Naive thymus-derived CD8-positive, alpha-beta T cell (primary cell): ENCODE measurements at regions not wholly inside any gene's neighbourhood (a gene's known extent, or its start where the extent isn't known, plus 50 kb on each side); places are given as distances from the start of the nearest gene placed in this dataset.
"Not testable (repeated sequence)": the region's sequence is repeated elsewhere in the genome, so short reads cannot be mapped to it uniquely, and the experiment has no call there.

ENCODE experiments used
- ATAC-seq, 2 donors: fragments of 150-1000 bp; cut with Tn5 transposase in 1 of 2; sonication (Bioruptor Pico), chemical (Tn5 transposase) in 1 of 2; 1 replicate in 1 of 2; 2 replicates in 1 of 2; pipeline ENCODE4 v1.10.0; 2021; ENCODE audit warnings: mild to moderate bottlenecking in 2 of 2, moderate library complexity in 2 of 2
- POLR2A ChIA-PET: fragments of 350-600 bp; sonication (Branson Sonifier 250); formaldehyde crosslinking; loops from one replicate; lab custom pipeline; 2021; ENCODE audit warnings: antibody characterized with exemption; lab: Charles Lee
- DNase-seq, 10 donors: peaks; one replicate each; pipeline versions ENCODE4 v3.0.0 to v3.0.0-alpha.2; 2020 to 2022
- H3K27ac Mint-ChIP-seq, 10 donors: one replicate each; pipeline ENCODE4 v1.8.0; 2020 to 2022; ENCODE audit warnings: mild to moderate bottlenecking in 10 of 10, mixed read lengths in 10 of 10, moderate library complexity in 4 of 10, inconsistent platforms in 1 of 10
- H3K27me3 Mint-ChIP-seq, 5 donors: one replicate each; pipeline ENCODE4 v1.8.0; 2021 to 2022; ENCODE audit warnings: mixed read lengths in 5 of 5
- H3K36me3 Mint-ChIP-seq, 3 donors: one replicate each; pipeline ENCODE4 v1.8.0; 2020 to 2022; ENCODE audit warnings: mixed read lengths in 3 of 3, mild to moderate bottlenecking in 2 of 3, inconsistent platforms in 1 of 3
- H3K4me1 Mint-ChIP-seq, 4 donors: one replicate each; pipeline ENCODE4 v1.8.0; 2021 to 2022; ENCODE audit warnings: mixed read lengths in 4 of 4
- H3K4me3 Mint-ChIP-seq, 10 donors: one replicate each; pipeline ENCODE4 v1.8.0; 2020 to 2022; ENCODE audit warnings: mild to moderate bottlenecking in 10 of 10, mixed read lengths in 10 of 10, moderate library complexity in 6 of 10, inconsistent platforms in 1 of 10
- H3K9me3 Mint-ChIP-seq, 9 donors: one replicate each; pipeline ENCODE4 v1.8.0; 2020 to 2022; ENCODE audit warnings: mixed read lengths in 9 of 9, mild to moderate bottlenecking in 3 of 9, inconsistent platforms in 1 of 9, moderate library complexity in 1 of 9

DNA sequence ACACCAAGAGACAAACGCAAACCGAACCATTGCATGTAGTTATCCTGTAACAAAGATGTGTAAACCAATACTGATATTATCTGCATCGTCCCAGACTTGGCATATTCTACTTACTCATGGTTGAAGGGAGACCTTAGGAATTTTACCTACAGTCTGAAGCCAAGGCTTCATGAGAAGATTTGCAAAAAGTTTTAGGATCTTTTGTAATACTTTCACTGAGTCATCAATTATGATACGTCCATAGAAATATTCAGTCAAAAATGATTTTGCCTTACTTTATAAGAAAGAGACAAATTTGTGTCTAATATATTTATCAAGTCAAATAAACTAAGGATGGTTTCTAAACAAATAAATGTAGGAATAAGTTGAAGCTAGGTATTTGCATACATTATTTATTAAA lies 1176.1 kb upstream of the ADGRL2 start:
- no peak for DNase-seq
- ATAC-seq: no peak
- POLR2A ChIA-PET: no interaction called here
- Mint-ChIP-seq H3K9me3 (peaks cover 0 to 38% (median 12%) of the 10 kb centered on the region in 9 donors), H3K4me3 (no peak overlapping the region), H3K4me1 (no peaks in the 10 kb centered on the region), H3K27ac (no peak overlapping the region), H3K36me3 (no peaks in the 10 kb centered on the region), H3K27me3 (no peaks in the 10 kb centered on the region)

- POLR2A ChIA-PET: no interaction called here
- H3K4me1 Mint-ChIP-seq: no peaks in the 10 kb centered on the region
- no peak overlapping the region for H3K27ac Mint-ChIP-seq
- no peak overlapping the region for H3K4me3 Mint-ChIP-seq
- H3K36me3 Mint-ChIP-seq: peaks cover 0 to 4% (median 0%) of the 10 kb centered on the region in 3 donors
- H3K27me3 Mint-ChIP-seq: no peaks in the 10 kb centered on the region
- DNase-seq: no peak
- ATAC-seq: no peak
- peaks cover 8 to 29% (median 10%) of the 10 kb centered on the region in 9 donors for H3K9me3 Mint-ChIP-seq
Measured at GRCh38 chr1:80607064-80607463, 1193.7 kb upstream of the ADGRL2 start.

DNA sequence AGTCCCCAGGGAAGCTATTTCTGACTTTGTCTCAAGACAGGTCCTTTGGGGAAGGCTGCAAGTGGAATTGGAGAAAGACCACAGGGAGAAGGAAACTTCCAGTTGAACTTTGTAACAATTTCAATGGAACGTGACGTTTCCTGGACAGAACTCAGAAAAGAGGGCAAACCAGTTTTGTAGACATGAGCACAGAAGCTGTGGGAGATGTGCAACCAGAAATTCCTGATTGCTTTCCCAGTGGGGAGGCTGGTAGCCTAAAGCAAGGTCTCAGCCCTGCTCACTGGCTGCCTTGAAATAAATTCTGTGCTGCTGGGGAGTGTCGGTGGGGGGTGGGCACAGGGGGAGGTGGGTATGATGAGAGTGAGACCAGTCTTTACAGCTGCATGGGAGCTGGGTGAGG lies 1206.7 kb upstream of the ADGRL2 start:
- Mint-ChIP-seq H3K36me3 (peaks cover 0 to 34% (median 0%) of the 10 kb centered on the region in 3 donors), H3K27me3 (no peaks in the 10 kb centered on the region), H3K4me1 (no peaks in the 10 kb centered on the region), H3K4me3 (no peak overlapping the region), H3K27ac (no peak overlapping the region), H3K9me3 (peaks cover 11 to 65% (median 43%) of the 10 kb centered on the region in 9 donors)
- ATAC-seq (no peak), DNase-seq (no peak)
- POLR2A ChIA-PET: no interaction called here

DNA sequence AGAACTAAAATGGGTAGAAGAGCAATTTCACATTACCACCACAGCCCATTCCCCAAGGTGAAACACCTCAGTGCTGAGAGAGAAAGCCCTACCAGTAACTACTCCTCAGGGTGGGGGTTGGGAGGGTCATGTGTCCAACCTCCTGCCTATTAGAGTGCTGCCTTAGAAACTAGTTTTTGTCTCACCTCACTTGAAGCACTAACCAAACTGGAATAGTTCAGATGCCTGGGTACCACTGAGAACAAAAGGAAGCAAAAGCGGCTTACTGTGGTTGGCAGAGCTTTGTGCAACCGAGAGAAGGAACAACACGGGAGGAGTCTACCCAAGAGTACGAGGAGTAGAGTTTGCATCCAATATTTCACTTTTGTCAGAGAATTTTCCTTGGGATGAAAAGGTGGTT lies 1207.5 kb upstream of the ADGRL2 start:
- H3K27ac Mint-ChIP-seq: no peak overlapping the region
- ATAC-seq (no peak), DNase-seq (no peak)
- peaks cover 0 to 34% (median 0%) of the 10 kb centered on the region in 3 donors for H3K36me3 Mint-ChIP-seq
- H3K4me3 Mint-ChIP-seq: no peak overlapping the region
- no peaks in the 10 kb centered on the region for H3K27me3 Mint-ChIP-seq
- POLR2A ChIA-PET: no interaction called here
- H3K4me1 Mint-ChIP-seq: no peaks in the 10 kb centered on the region
- H3K9me3 Mint-ChIP-seq: peaks cover 9 to 57% (median 38%) of the 10 kb centered on the region in 9 donors

DNA sequence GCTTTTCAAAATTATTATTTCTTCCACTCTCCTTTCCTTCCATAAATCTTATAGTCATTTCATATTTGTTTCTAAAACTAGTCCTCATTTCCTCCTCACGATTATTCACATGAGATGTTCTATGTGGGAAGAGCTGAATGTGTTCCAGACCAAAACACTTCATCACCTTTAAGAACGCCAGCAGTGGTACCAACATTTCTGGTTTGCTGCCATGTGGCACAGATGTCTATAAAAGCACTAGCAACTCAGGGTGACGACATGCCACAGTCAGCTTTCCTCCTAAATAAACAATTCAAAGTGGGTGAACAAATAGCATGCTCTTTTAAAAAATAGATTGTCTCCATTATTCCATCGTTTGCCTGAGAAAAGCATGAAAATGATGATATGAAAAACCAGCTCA lies 1217.8 kb upstream of the ADGRL2 start:
- no peak for DNase-seq
- Mint-ChIP-seq H3K27ac (no peak overlapping the region), H3K9me3 (peaks cover 0 to 24% (median 11%) of the 10 kb centered on the region in 9 donors), H3K4me3 (no peak overlapping the region), H3K36me3 (peaks cover 0 to 10% (median 0%) of the 10 kb centered on the region in 3 donors), H3K27me3 (no peaks in the 10 kb centered on the region), H3K4me1 (no peaks in the 10 kb centered on the region)
- POLR2A ChIA-PET: no interaction called here
- no peak for ATAC-seq

DNA sequence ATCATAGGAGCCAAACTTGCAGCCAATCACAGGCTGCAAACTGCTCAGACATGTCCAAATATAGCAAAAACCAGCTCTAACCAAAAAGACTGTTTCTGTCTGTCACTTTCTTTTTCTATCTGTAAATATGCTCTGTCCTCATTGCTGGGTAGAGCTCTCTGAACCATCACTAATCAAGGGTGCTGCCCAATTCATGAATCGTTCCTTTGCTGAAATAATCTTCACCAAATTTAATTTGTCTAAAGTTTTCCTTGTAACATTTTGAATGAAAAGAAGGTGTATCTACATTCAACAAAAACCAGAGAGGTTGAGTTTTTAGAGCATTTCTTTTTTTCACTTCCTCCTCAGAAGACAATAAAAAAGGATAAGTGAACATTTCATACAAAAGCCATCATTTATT lies 1221.7 kb upstream of the ADGRL2 start:
- DNase-seq (no peak), ATAC-seq (no peak)
- POLR2A ChIA-PET: no interaction called here
- Mint-ChIP-seq H3K4me1 (no peaks in the 10 kb centered on the region), H3K27ac (no peak overlapping the region), H3K4me3 (no peak overlapping the region), H3K27me3 (no peaks in the 10 kb centered on the region), H3K9me3 (peaks cover 0 to 18% (median 11%) of the 10 kb centered on the region in 9 donors), H3K36me3 (peaks cover 0 to 10% (median 0%) of the 10 kb centered on the region in 3 donors)

GRCh38 chr1:80566867-80567266 lies 1233.9 kb upstream of the ADGRL2 start:
- DNase-seq (no peak), ATAC-seq (no peak)
- Mint-ChIP-seq H3K27me3 (no peaks in the 10 kb centered on the region), H3K4me1 (no peaks in the 10 kb centered on the region), H3K36me3 (no peaks in the 10 kb centered on the region), H3K4me3 (no peak overlapping the region), H3K9me3 (peaks cover 0 to 10% (median 2%) of the 10 kb centered on the region in 9 donors), H3K27ac (no peak overlapping the region)
- POLR2A ChIA-PET: no interaction called here

DNA sequence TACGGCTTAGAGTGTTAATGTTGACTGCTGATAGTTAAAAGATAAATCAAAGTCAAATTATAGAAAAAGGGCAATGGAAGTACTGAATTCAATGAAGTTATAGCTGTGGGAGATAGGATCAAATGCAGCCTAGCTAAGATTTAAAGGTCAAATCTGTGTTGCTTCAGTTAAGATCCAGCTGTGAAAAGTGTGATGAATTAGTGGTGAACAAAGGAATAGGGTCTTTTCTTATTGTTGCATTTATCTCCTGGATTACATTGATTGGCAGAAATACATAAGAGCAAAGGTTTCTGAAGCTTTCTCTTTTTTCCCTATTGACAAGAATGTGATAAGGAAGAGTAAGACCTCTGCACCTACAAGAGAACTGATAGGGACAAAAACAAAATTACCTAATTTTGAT lies 1234.6 kb upstream of the ADGRL2 start:
- Mint-ChIP-seq H3K9me3 (peaks cover 0 to 12% (median 2%) of the 10 kb centered on the region in 9 donors), H3K4me1 (no peaks in the 10 kb centered on the region), H3K27me3 (no peaks in the 10 kb centered on the region), H3K4me3 (no peak overlapping the region), H3K36me3 (no peaks in the 10 kb centered on the region), H3K27ac (no peak overlapping the region)
- ATAC-seq (no peak), DNase-seq (no peak)
- POLR2A ChIA-PET: no interaction called here

- Mint-ChIP-seq H3K9me3 (peaks cover 0 to 12% (median 2%) of the 10 kb centered on the region in 9 donors), H3K4me3 (no peak overlapping the region), H3K27ac (no peak overlapping the region)
Measured at GRCh38 chr1:80565406-80565805, 1235.3 kb upstream of the ADGRL2 start.

GRCh38 chr1:80542231-80542630 lies 1258.5 kb upstream of the ADGRL2 start:
- H3K4me3 Mint-ChIP-seq: no peak overlapping the region
- H3K27me3 Mint-ChIP-seq: no peaks in the 10 kb centered on the region
- no peaks in the 10 kb centered on the region for H3K4me1 Mint-ChIP-seq
- H3K27ac Mint-ChIP-seq: no peak overlapping the region
- no peak for DNase-seq
- H3K36me3 Mint-ChIP-seq: no peaks in the 10 kb centered on the region
- peaks cover 0 to 7% (median 1%) of the 10 kb centered on the region in 9 donors for H3K9me3 Mint-ChIP-seq
- no peak for ATAC-seq
- POLR2A ChIA-PET: no interaction called here

More at GRCh38 chr1:80565406-80565805, 1235.3 kb upstream of the ADGRL2 start:
- Mint-ChIP-seq H3K36me3 (no peaks in the 10 kb centered on the region), H3K27me3 (no peaks in the 10 kb centered on the region), H3K4me1 (no peaks in the 10 kb centered on the region)
- POLR2A ChIA-PET: no interaction called here
- DNase-seq (no peak), ATAC-seq (no peak)

DNA sequence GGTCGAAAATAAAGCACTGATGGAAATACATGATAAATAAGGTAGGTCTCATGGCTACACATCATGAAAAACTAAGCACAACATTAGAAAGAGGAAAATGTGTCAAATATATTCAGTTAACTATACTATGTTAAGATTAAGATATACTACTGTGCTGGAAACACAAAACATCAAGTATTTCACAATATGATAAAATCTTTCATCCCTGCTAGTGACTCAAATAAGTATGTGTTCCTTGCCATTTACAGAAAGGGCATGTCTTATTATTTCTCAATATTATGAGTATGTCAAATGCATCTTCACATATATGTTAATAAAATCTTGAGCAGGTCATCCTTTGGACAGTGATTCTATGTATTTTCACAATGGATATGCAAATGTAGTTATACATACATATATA lies 1260.1 kb upstream of the ADGRL2 start:
- Mint-ChIP-seq H3K36me3 (no peaks in the 10 kb centered on the region), H3K4me3 (no peak overlapping the region), H3K4me1 (no peaks in the 10 kb centered on the region), H3K27ac (no peak overlapping the region), H3K27me3 (no peaks in the 10 kb centered on the region), H3K9me3 (peaks cover 0 to 8% (median 0%) of the 10 kb centered on the region in 9 donors)
- ATAC-seq (no peak), DNase-seq (no peak)
- POLR2A ChIA-PET: no interaction called here

GRCh38 chr1:80540149-80540548 lies 1260.6 kb upstream of the ADGRL2 start:
- no peaks in the 10 kb centered on the region for H3K4me1 Mint-ChIP-seq
- POLR2A ChIA-PET: no interaction called here
- H3K27ac Mint-ChIP-seq: no peak overlapping the region
- H3K27me3 Mint-ChIP-seq: no peaks in the 10 kb centered on the region
- no peaks in the 10 kb centered on the region for H3K36me3 Mint-ChIP-seq
- peaks cover 0 to 11% (median 2%) of the 10 kb centered on the region in 9 donors for H3K9me3 Mint-ChIP-seq
- DNase-seq (no peak), ATAC-seq (no peak)
- no peak overlapping the region for H3K4me3 Mint-ChIP-seq

DNA sequence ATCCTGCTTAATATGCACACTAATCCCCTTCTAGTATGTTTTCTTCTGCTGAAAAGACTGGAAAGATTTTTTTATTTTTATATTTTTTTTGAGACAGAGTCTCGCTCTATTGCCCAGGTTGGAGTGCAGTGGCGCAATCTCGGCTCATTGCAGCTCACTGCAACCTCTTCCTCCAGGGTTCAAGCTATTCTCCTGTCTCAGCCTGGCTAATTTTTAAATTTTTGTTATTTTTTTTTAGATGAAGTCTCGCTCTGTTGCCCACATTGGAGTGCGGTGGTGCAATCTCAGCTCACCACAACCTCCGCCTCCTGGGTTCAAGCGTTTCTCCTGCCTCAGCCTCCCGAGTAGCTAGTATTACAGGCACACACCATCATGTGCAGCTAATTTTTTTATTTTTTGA lies 1261.4 kb upstream of the ADGRL2 start:
- POLR2A ChIA-PET, H3K36me3 Mint-ChIP-seq, H3K4me1 Mint-ChIP-seq, ATAC-seq, H3K4me3 Mint-ChIP-seq, H3K27me3 Mint-ChIP-seq, DNase-seq, H3K27ac Mint-ChIP-seq: not testable (repeated sequence)
- H3K9me3 Mint-ChIP-seq: peaks cover 0 to 11% (median 0%) of the 10 kb centered on the region in 9 donors

DNA sequence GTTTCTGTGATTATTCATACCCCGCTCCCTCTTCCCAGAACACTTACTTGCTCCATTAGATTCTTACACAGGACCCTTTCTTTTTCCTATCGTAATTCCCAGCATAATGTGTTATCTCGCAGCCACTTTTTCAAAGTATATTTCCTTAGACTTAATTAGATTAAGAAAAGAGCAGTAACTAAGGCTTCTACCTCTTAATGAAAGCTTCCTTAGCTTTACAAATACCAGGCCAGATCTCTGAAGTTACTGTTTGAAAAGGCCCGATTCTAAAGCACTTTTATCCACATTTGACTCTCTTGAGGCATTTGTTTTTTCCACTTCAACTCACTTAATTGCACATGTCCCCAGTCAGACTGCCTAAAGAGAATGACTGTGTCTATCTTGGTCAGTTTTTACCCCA lies 1264.3 kb upstream of the ADGRL2 start:
- POLR2A ChIA-PET: no interaction called here
- no peak for DNase-seq
- ATAC-seq: no peak

More for the DNA sequence above, 1264.3 kb upstream of the ADGRL2 start:
- Mint-ChIP-seq H3K27me3 (no peaks in the 10 kb centered on the region), H3K4me1 (no peaks in the 10 kb centered on the region), H3K36me3 (no peaks in the 10 kb centered on the region), H3K27ac (no peak overlapping the region), H3K4me3 (no peak overlapping the region), H3K9me3 (peaks cover 0 to 11% (median under 1%) of the 10 kb centered on the region in 9 donors)
